Uterus (tissue), 2 donors: ENCODE measurements at regions not wholly inside any gene's neighbourhood (a gene's known extent, or its start where the extent isn't known, plus 50 kb on each side); places are given as distances from the start of the nearest gene placed in this dataset.

Experiments
- CTCF ChIP-seq, 4 experiments: fragments of 200-600 bp in 2 of 4; fragments of 450-650 bp in 2 of 4; sonication (generic) in 2 of 4; IDR thresholded peaks; one replicate each; pipeline ENCODE4 v1.5.1; 2016 to 2019; ENCODE audit warnings: antibody characterized with exemption in 4 of 4, mild to moderate bottlenecking in 2 of 4, moderate library complexity in 1 of 4
- POLR2A ChIP-seq, 2 donors: fragments of 450-650 bp; IDR thresholded peaks; one replicate each; pipeline ENCODE4 v1.6.1; 2016; ENCODE audit warnings: antibody characterized with exemption in 2 of 2, mild to moderate bottlenecking in 1 of 2, moderate library complexity in 1 of 2

GRCh38 chr9:135275163-135275562 is 187.7 kb downstream of the OLFM1 start:
- no peak for TF ChIP-seq CTCF (IDR thresholded peaks at IDR 0.05)
- no peak for TF ChIP-seq POLR2A (IDR thresholded peaks at IDR 0.05)
